ENCODE measurements at regions not wholly inside any gene's neighbourhood (a gene's known extent, or its start where the extent isn't known, plus 50 kb on each side); places are given as distances from the start of the nearest gene placed in this dataset.
A peak's percentile ranks its signal among the peaks of the same experiment; 100 is the strongest.

GRCh38 chr3:28699283-28699682, 350.7 kb upstream of the AZI2 start (continued):
- TF ChIP-seq BCL3 (IDR thresholded peaks at IDR 0.05; ENCODE audit: borderline replicate concordance, insufficient read depth, low read depth, low read length, poor library complexity, severe bottlenecking) (no peak), USF1 (IDR thresholded peaks at IDR 0.05; ENCODE audit: borderline replicate concordance, extremely low read length, insufficient read depth, low read depth, low read length) (no peak), HDGF (IDR thresholded peaks at IDR 0.05) (no peak), KDM1A (IDR thresholded peaks at IDR 0.05; ENCODE audit: borderline replicate concordance) (no peak), SRF (IDR thresholded peaks at IDR 0.05; ENCODE audit: low read depth in 2 of 2, low read length in 2 of 2) (no peak)

- FAIRE-seq (no peak), ATAC-seq (peak; percentile 36; the same call in 2 of the 3 replicates), DNase-seq (ENCODE audit: low read depth, low spot score) (no peak)
- no peak overlapping the region for H3K4me3 ChIP-seq
- H3K9ac ChIP-seq (ENCODE audit: control insufficient read depth, insufficient read depth, low read length), result no peak overlapping the region
- ChIA-PET POLR2A (no interaction called here), RAD21 (ENCODE audit: unreplicated experiment) (no interaction called here), CTCF (interaction anchor here (0.8 kb wide), 1 partner anchor 33 kb away, joined by 4 read pairs; no protein-coding TSS in a partner anchor), SMC1A (ENCODE audit: uncharacterized antibody, unreplicated experiment) (interaction anchor here (1.1 kb wide), 1 partner anchor 412 kb away, joined by 3 read pairs; no protein-coding TSS in a partner anchor)
- in situ Hi-C loops (cut with MboI), result no loop called here
- no peaks in the 10 kb centered on the region for H3K4me1 ChIP-seq (ENCODE audit: control insufficient read depth, insufficient read depth, low read length)
- H3K79me2 ChIP-seq (ENCODE audit: control insufficient read depth, insufficient read depth, low read length), result no peaks in the 10 kb centered on the region
- H2AFZ ChIP-seq (ENCODE audit: control insufficient read depth, low read depth, low read length), result no peak overlapping the region
- no peaks in the 10 kb centered on the region for H3K36me3 ChIP-seq (ENCODE audit: control insufficient read depth in 2 of 2, insufficient read depth in 2 of 2, low read length in 1 of 2)
- H4K20me1 ChIP-seq (ENCODE audit: control insufficient read depth, insufficient read depth), result no peaks in the 10 kb centered on the region
- intact Hi-C loops (cut with micrococcal nuclease; ENCODE audit: unreplicated experiment), result no loop called here
- no peak overlapping the region for H3K27ac ChIP-seq (ENCODE audit: control insufficient read depth, insufficient read depth)
- no peak overlapping the region for H3K4me2 ChIP-seq (ENCODE audit: control insufficient read depth, insufficient read depth)
- WGBS (ENCODE audit: insufficient coverage, insufficient replicate concordance, low lambda C conversion rate, missing lambda C conversion rate), result 15% methylated on average over 5 of the region's 5 CpGs
- no TSS peak for BruUV-seq (replicated peaks)
- no peaks in the 10 kb centered on the region for H3K9me3 ChIP-seq (replicated peaks; ENCODE audit: control insufficient read depth, insufficient read depth, low read length)
- H3K27me3 ChIP-seq (replicated peaks in 1 of 2; ENCODE audit: control insufficient read depth in 2 of 2, insufficient read depth in 2 of 2, low read length in 1 of 2), result no peaks in the 10 kb centered on the region
- TF ChIP-seq CHD4 (IDR thresholded peaks at IDR 0.05) (no peak), MLLT1 (IDR thresholded peaks at IDR 0.05) (no peak), ATF3 (IDR thresholded peaks at IDR 0.05; ENCODE audit: borderline replicate concordance, extremely low read depth, low read depth, low read length) (no peak), CEBPZ (IDR thresholded peaks at IDR 0.05; ENCODE audit: low read depth, low read length) (no peak), ZNF207 (IDR thresholded peaks at IDR 0.05; ENCODE audit: borderline replicate concordance) (no peak), CBFB (IDR thresholded peaks at IDR 0.05; ENCODE audit: low read depth) (no peak), SPI1 (IDR thresholded peaks at IDR 0.05; ENCODE audit: borderline replicate concordance, insufficient read depth, low read depth, low read length) (no peak), USF1 (IDR thresholded peaks at IDR 0.05; ENCODE audit: borderline replicate concordance, extremely low read length, insufficient read depth, low read depth, low read length) (no peak), RAD51 (IDR thresholded peaks at IDR 0.05) (no peak)
Observed at GRCh38 chr3:28700728-28701127, 352.1 kb upstream of the AZI2 start.

Data from GM12878 (cell line).